ENCODE measurements at regions not wholly inside any gene's neighbourhood (a gene's known extent, or its start where the extent isn't known, plus 50 kb on each side); places are given as distances from the start of the nearest gene placed in this dataset.

- Histone ChIP-seq H3K9me3 (ENCODE audit: control insufficient read depth in 3 of 3, low read length in 3 of 3) (no peaks in the 10 kb centered on the region), H3K27ac (ENCODE audit: low read depth, low read length) (no peak overlapping the region), H3K9ac (ENCODE audit: low read depth in 1 of 3, low read length in 3 of 3) (no peak overlapping the region), H3K27me3 (ENCODE audit: control insufficient read depth in 3 of 3, insufficient read depth in 3 of 3, low read length in 3 of 3) (no peaks in the 10 kb centered on the region), H3K4me1 (ENCODE audit: control insufficient read depth in 3 of 3, insufficient read depth in 3 of 3, low read length in 3 of 3) (peaks cover 0 to 6% (median 0%) of the 10 kb centered on the region in 3 donors), H3K36me3 (ENCODE audit: control insufficient read depth in 3 of 3, insufficient read depth in 3 of 3, low read length in 3 of 3) (no peaks in the 10 kb centered on the region), H3K4me3 (ENCODE audit: low read length in 3 of 3) (no peak overlapping the region)
Measured at GRCh38 chr14:45364565-45365156, 111.7 kb upstream of the MIS18BP1 start.

GRCh38 chr14:45362505-45362904 lies 109.5 kb upstream of the MIS18BP1 start:
- Histone ChIP-seq H3K27me3 (ENCODE audit: control insufficient read depth in 3 of 3, insufficient read depth in 3 of 3, low read length in 3 of 3) (no peaks in the 10 kb centered on the region), H3K27ac (ENCODE audit: low read depth, low read length) (no peak overlapping the region), H3K4me1 (ENCODE audit: control insufficient read depth in 3 of 3, insufficient read depth in 3 of 3, low read length in 3 of 3) (peaks cover 0 to 6% (median 0%) of the 10 kb centered on the region in 3 donors), H3K36me3 (ENCODE audit: control insufficient read depth in 3 of 3, insufficient read depth in 3 of 3, low read length in 3 of 3) (no peaks in the 10 kb centered on the region), H3K9ac (ENCODE audit: low read depth in 1 of 3, low read length in 3 of 3) (no peak overlapping the region), H3K4me3 (ENCODE audit: low read length in 3 of 3) (no peak overlapping the region), H3K9me3 (ENCODE audit: control insufficient read depth in 3 of 3, low read length in 3 of 3) (no peaks in the 10 kb centered on the region)

GRCh38 chr14:45361727-45362126 lies 108.7 kb upstream of the MIS18BP1 start:
- Histone ChIP-seq H3K9me3 (ENCODE audit: control insufficient read depth in 3 of 3, low read length in 3 of 3) (no peaks in the 10 kb centered on the region), H3K4me3 (ENCODE audit: low read length in 3 of 3) (no peak overlapping the region)

DNA sequence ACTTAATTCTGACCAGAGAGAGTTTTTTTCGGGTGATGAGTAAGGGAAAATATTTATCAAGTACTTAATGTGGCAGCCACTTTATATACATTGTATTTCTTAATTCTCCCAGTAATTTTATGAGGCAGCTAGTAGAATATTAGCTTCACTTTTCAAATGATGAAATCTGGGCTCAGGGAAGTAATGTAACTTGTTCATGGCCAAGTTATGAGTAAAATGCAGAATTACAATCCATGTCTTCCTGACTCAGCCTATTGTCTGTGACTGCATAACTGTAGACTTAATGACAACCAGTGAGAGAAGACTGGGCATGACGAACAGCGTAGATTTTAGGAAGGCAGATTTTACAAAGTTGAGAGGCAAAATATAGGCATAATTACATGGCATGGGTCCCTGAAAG lies 106.7 kb upstream of the MIS18BP1 start:
- H3K9me3 ChIP-seq (ENCODE audit: control insufficient read depth in 3 of 3, low read length in 3 of 3) = no peaks in the 10 kb centered on the region
- no peak overlapping the region for H3K9ac ChIP-seq (ENCODE audit: low read depth in 1 of 3, low read length in 3 of 3)
- peaks cover 0 to 3% (median 0%) of the 10 kb centered on the region in 3 donors for H3K4me1 ChIP-seq (ENCODE audit: control insufficient read depth in 3 of 3, insufficient read depth in 3 of 3, low read length in 3 of 3)
- H3K4me3 ChIP-seq (ENCODE audit: low read length in 3 of 3) = no peak overlapping the region
- H3K27me3 ChIP-seq (ENCODE audit: control insufficient read depth in 3 of 3, insufficient read depth in 3 of 3, low read length in 3 of 3) = no peaks in the 10 kb centered on the region
- H3K27ac ChIP-seq (ENCODE audit: low read depth, low read length) = no peak overlapping the region
- H3K36me3 ChIP-seq (ENCODE audit: control insufficient read depth in 3 of 3, insufficient read depth in 3 of 3, low read length in 3 of 3) = no peaks in the 10 kb centered on the region

More at GRCh38 chr14:45361727-45362126, 108.7 kb upstream of the MIS18BP1 start:
- no peaks in the 10 kb centered on the region for H3K27me3 ChIP-seq (ENCODE audit: control insufficient read depth in 3 of 3, insufficient read depth in 3 of 3, low read length in 3 of 3)
- no peaks in the 10 kb centered on the region for H3K36me3 ChIP-seq (ENCODE audit: control insufficient read depth in 3 of 3, insufficient read depth in 3 of 3, low read length in 3 of 3)
- H3K4me1 ChIP-seq (ENCODE audit: control insufficient read depth in 3 of 3, insufficient read depth in 3 of 3, low read length in 3 of 3) = peaks cover 0 to 6% (median 0%) of the 10 kb centered on the region in 3 donors
- H3K27ac ChIP-seq (ENCODE audit: low read depth, low read length) = no peak overlapping the region
- H3K9ac ChIP-seq (ENCODE audit: low read depth in 1 of 3, low read length in 3 of 3) = no peak overlapping the region

GRCh38 chr14:45332360-45332988 lies 79.5 kb upstream of the MIS18BP1 start:
- Histone ChIP-seq H3K27ac (ENCODE audit: low read depth, low read length) (no peak overlapping the region), H3K9me3 (ENCODE audit: control insufficient read depth in 3 of 3, low read length in 3 of 3) (no peaks in the 10 kb centered on the region), H3K36me3 (ENCODE audit: control insufficient read depth in 3 of 3, insufficient read depth in 3 of 3, low read length in 3 of 3) (no peaks in the 10 kb centered on the region), H3K9ac (ENCODE audit: low read depth in 1 of 3, low read length in 3 of 3) (no peak overlapping the region), H3K27me3 (ENCODE audit: control insufficient read depth in 3 of 3, insufficient read depth in 3 of 3, low read length in 3 of 3) (no peaks in the 10 kb centered on the region), H3K4me1 (ENCODE audit: control insufficient read depth in 3 of 3, insufficient read depth in 3 of 3, low read length in 3 of 3) (no peaks in the 10 kb centered on the region), H3K4me3 (ENCODE audit: low read length in 3 of 3) (no peak overlapping the region)

DNA sequence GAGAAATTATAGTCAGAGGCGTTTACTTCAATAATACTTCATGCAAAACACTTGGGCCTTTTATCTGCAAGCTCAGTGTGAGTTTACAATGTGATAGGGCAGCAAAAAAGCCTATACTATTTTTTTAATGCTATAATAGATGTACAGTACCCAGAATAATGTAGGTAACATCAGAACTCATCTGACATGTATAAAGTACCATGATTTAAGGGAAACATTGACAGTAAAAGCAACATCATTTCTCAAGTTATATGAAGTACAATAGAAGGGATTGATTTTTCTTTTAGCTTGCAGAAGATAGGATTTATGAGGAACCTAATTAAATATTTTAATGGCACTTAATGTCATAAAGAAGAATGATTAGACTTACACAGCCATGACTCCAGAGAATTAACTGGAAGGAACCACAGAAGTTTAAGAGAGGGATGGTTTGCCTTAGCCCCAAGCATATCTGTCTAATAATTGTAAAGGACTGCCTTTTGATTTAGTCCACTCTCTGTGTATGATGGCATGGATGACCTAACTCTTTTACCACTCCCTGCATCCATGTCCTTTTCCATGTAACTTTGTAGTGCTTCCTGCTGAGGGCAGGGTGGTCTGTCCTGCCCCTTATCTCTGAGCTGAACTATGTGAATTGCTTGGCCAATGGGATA lies 55.9 kb upstream of the MIS18BP1 start:
- no peaks in the 10 kb centered on the region for H3K27me3 ChIP-seq (ENCODE audit: control insufficient read depth in 3 of 3, insufficient read depth in 3 of 3, low read length in 3 of 3)
- no peaks in the 10 kb centered on the region for H3K36me3 ChIP-seq (ENCODE audit: control insufficient read depth in 3 of 3, insufficient read depth in 3 of 3, low read length in 3 of 3)

More for the DNA sequence above, 55.9 kb upstream of the MIS18BP1 start:
- no peaks in the 10 kb centered on the region for H3K4me1 ChIP-seq (ENCODE audit: control insufficient read depth in 3 of 3, insufficient read depth in 3 of 3, low read length in 3 of 3)
- no peak overlapping the region for H3K4me3 ChIP-seq (ENCODE audit: low read length in 3 of 3)
- H3K9ac ChIP-seq (ENCODE audit: low read depth in 1 of 3, low read length in 3 of 3) = no peak overlapping the region
- H3K27ac ChIP-seq (ENCODE audit: low read depth, low read length) = no peak overlapping the region
- H3K9me3 ChIP-seq (ENCODE audit: control insufficient read depth in 3 of 3, low read length in 3 of 3) = peaks cover 0 to 3% (median 0%) of the 10 kb centered on the region in 3 donors

Measured in skeletal muscle tissue (tissue), 3 donors.